ENCODE measurements at regions not wholly inside any gene's neighbourhood (a gene's known extent, or its start where the extent isn't known, plus 50 kb on each side); places are given as distances from the start of the nearest gene placed in this dataset.

GRCh38 chr18:10040287-10041011, 126.6 kb downstream of the VAPA start:
- H3K9me3 ChIP-seq (ENCODE audit: control insufficient read depth in 4 of 4, insufficient read depth in 3 of 4, low read length in 3 of 4), result peaks cover 0 to 13% (median 3%) of the 10 kb centered on the region in 4 donors
- WGBS, 2 donors, result 45 to 78% methylated on average over 4 of the region's 4 CpGs
- no peaks in the 10 kb centered on the region for H3K27me3 ChIP-seq (ENCODE audit: control insufficient read depth in 3 of 3, insufficient read depth in 3 of 3, low read length in 2 of 3)
- ATAC-seq (ENCODE audit: insufficient read depth, low FRiP score), result no peak
- no peak for TF ChIP-seq CTCF (IDR thresholded peaks at IDR 0.05; ENCODE audit: control extremely low read depth, extremely low read depth)
- peaks cover 0 to 4% (median 0%) of the 10 kb centered on the region in 5 donors for H3K4me1 ChIP-seq (ENCODE audit: control insufficient read depth in 5 of 5, insufficient read depth in 5 of 5, low read length in 5 of 5)
- H3K27ac ChIP-seq (ENCODE audit: low read depth in 1 of 2, low read length in 1 of 2), result peak overlapping the region; percentile 35 to 42
- H3K9ac ChIP-seq (ENCODE audit: insufficient read depth in 1 of 2, low read length in 2 of 2), result no peak overlapping the region
- no peaks in the 10 kb centered on the region for H3K36me3 ChIP-seq (ENCODE audit: control insufficient read depth in 4 of 4, insufficient read depth in 4 of 4, low read length in 4 of 4)
- H3K4me3 ChIP-seq, result no peak overlapping the region
- DNase-seq, result no peak

- Histone ChIP-seq H3K4me3 (no peak overlapping the region), H3K27me3 (ENCODE audit: control insufficient read depth in 3 of 3, insufficient read depth in 3 of 3, low read length in 2 of 3) (no peaks in the 10 kb centered on the region), H3K36me3 (ENCODE audit: control insufficient read depth in 4 of 4, insufficient read depth in 4 of 4, low read length in 4 of 4) (no peaks in the 10 kb centered on the region), H3K9me3 (ENCODE audit: control insufficient read depth in 4 of 4, insufficient read depth in 3 of 4, low read length in 3 of 4) (peaks cover 0 to 13% (median 3%) of the 10 kb centered on the region in 4 donors), H3K4me1 (ENCODE audit: control insufficient read depth in 5 of 5, insufficient read depth in 5 of 5, low read length in 5 of 5) (no peaks in the 10 kb centered on the region), H3K9ac (ENCODE audit: insufficient read depth in 1 of 2, low read length in 2 of 2) (no peak overlapping the region), H3K27ac (ENCODE audit: low read depth in 1 of 2, low read length in 1 of 2) (peak overlapping the region in 1 of 2 donors; percentile 44)
- ATAC-seq (ENCODE audit: insufficient read depth, low FRiP score) (peak; percentile 73), DNase-seq (no peak)
- TF ChIP-seq CTCF (IDR thresholded peaks at IDR 0.05; ENCODE audit: control extremely low read depth, extremely low read depth), result no peak
Observed at GRCh38 chr18:10041180-10041579, 127.4 kb downstream of the VAPA start.

GRCh38 chr18:10042492-10042891, 128.7 kb downstream of the VAPA start:
- peaks cover 0 to 13% (median 3%) of the 10 kb centered on the region in 4 donors for H3K9me3 ChIP-seq (ENCODE audit: control insufficient read depth in 4 of 4, insufficient read depth in 3 of 4, low read length in 3 of 4)
- H3K9ac ChIP-seq (ENCODE audit: insufficient read depth in 1 of 2, low read length in 2 of 2), result no peak overlapping the region
- 94 to 96% methylated on average over 5 of the region's 5 CpGs for WGBS, 2 donors
- H3K4me1 ChIP-seq (ENCODE audit: control insufficient read depth in 5 of 5, insufficient read depth in 5 of 5, low read length in 5 of 5), result no peaks in the 10 kb centered on the region
- no peak for TF ChIP-seq CTCF (IDR thresholded peaks at IDR 0.05; ENCODE audit: control extremely low read depth, extremely low read depth)
- peak overlapping the region in 1 of 2 donors; percentile 66 for H3K27ac ChIP-seq (ENCODE audit: low read depth in 1 of 2, low read length in 1 of 2)
- H3K27me3 ChIP-seq (ENCODE audit: control insufficient read depth in 3 of 3, insufficient read depth in 3 of 3, low read length in 2 of 3), result no peaks in the 10 kb centered on the region
- no peak for ATAC-seq (ENCODE audit: insufficient read depth, low FRiP score)
- no peak for DNase-seq
- no peak overlapping the region for H3K4me3 ChIP-seq
- no peaks in the 10 kb centered on the region for H3K36me3 ChIP-seq (ENCODE audit: control insufficient read depth in 4 of 4, insufficient read depth in 4 of 4, low read length in 4 of 4)
